UCSD-AML1 (cell line): ENCODE measurements at regions not wholly inside any gene's neighbourhood (a gene's known extent, or its start where the extent isn't known, plus 50 kb on each side); places are given as distances from the start of the nearest gene placed in this dataset.

ENCODE experiments used
- DNase-seq: peaks from one replicate; lab custom pipeline; 2025; ENCODE audit not compliant: unreplicated experiment; lab: John Stamatoyannopoulos, UW

GRCh38 chr2:128549094-128549493 is 230.4 kb upstream of the HS6ST1 start:
- no peak for DNase-seq

- no peak for DNase-seq
Measured at GRCh38 chr2:128549646-128550260, 231.1 kb upstream of the HS6ST1 start.

GRCh38 chr2:128550389-128550788 is 231.7 kb upstream of the HS6ST1 start:
- no peak for DNase-seq

- no peak for DNase-seq
Measured at GRCh38 chr2:128550801-128551416, 232.2 kb upstream of the HS6ST1 start.

GRCh38 chr2:128551435-128551834 is 232.8 kb upstream of the HS6ST1 start:
- DNase-seq = no peak

- no peak for DNase-seq
Measured at GRCh38 chr2:128552141-128552805, 233.6 kb upstream of the HS6ST1 start.

GRCh38 chr2:128552806-128553551 is 234.3 kb upstream of the HS6ST1 start:
- DNase-seq = no peak

- DNase-seq = no peak
Measured at GRCh38 chr2:128554151-128554769, 235.6 kb upstream of the HS6ST1 start.

- DNase-seq = no peak
Measured at GRCh38 chr2:128555433-128555832, 236.8 kb upstream of the HS6ST1 start.

GRCh38 chr2:128556089-128556488 is 237.4 kb upstream of the HS6ST1 start:
- no peak for DNase-seq

- no peak for DNase-seq
Measured at GRCh38 chr2:128556633-128557032, 238.0 kb upstream of the HS6ST1 start.

GRCh38 chr2:128557069-128557468 is 238.4 kb upstream of the HS6ST1 start:
- DNase-seq = no peak

- no peak for DNase-seq
Measured at GRCh38 chr2:128557831-128558241, 239.2 kb upstream of the HS6ST1 start.

GRCh38 chr2:128558441-128558840 is 239.8 kb upstream of the HS6ST1 start:
- DNase-seq = no peak

GRCh38 chr2:128558895-128559532 is 240.3 kb upstream of the HS6ST1 start:
- DNase-seq = no peak

- no peak for DNase-seq
Measured at GRCh38 chr2:128559533-128560515, 241.2 kb upstream of the HS6ST1 start.

- DNase-seq = no peak
Measured at GRCh38 chr2:128560718-128561117, 242.1 kb upstream of the HS6ST1 start.

- no peak for DNase-seq
Measured at GRCh38 chr2:128562471-128563347, 244.0 kb upstream of the HS6ST1 start.

GRCh38 chr2:128563348-128563687 is 244.7 kb upstream of the HS6ST1 start:
- DNase-seq = no peak
